DND-41 (cell line): ENCODE measurements at regions not wholly inside any gene's neighbourhood (a gene's known extent, or its start where the extent isn't known, plus 50 kb on each side); places are given as distances from the start of the nearest gene placed in this dataset.

Source experiments
- ATAC-seq: fragments of 200-7000 bp; cut with Tn5 transposase; 3 replicates; pipeline ENCODE4 v1.9.1; 2021; ENCODE audit warnings: low read depth; ENCODE audit not compliant: insufficient read depth
- DNase-seq: peaks from one replicate; pipeline ENCODE4 v3.0.0-alpha.2; 2020
- H2AFZ ChIP-seq: 2 replicates; pipeline ENCODE4 v1.6.0; 2012; ENCODE audit warnings: low read depth, low read length
- H3K27ac ChIP-seq: 2 replicates; pipeline ENCODE4 v1.5.1; 2012; ENCODE audit warnings: low read length, inconsistent platforms
- H3K27me3 ChIP-seq: fragments of 200-600 bp; sonication (generic); 2 replicates; pipeline ENCODE4 v1.6.0; 2012; ENCODE audit warnings: low read length, mild to moderate bottlenecking, inconsistent platforms; ENCODE audit not compliant: insufficient read depth, poor library complexity
- H3K36me3 ChIP-seq: 2 replicates; pipeline ENCODE4 v1.5.1; 2012; ENCODE audit warnings: low read length, inconsistent platforms; ENCODE audit not compliant: insufficient read depth
- H3K4me1 ChIP-seq: 2 replicates; pipeline ENCODE4 v1.5.1; 2012; ENCODE audit warnings: mild to moderate bottlenecking, low read length; ENCODE audit not compliant: insufficient read depth
- H3K4me2 ChIP-seq: 2 replicates; pipeline ENCODE4 v1.6.0; 2012; ENCODE audit warnings: mild to moderate bottlenecking, moderate library complexity, low read length, inconsistent platforms; ENCODE audit not compliant: insufficient read depth
- H3K4me3 ChIP-seq, 2 experiments: fragments of 200-600 bp in 1 of 2; shearing (Covaris generic) in 1 of 2; 2 replicates each; pipeline ENCODE4 v1.5.1; 2012 to 2016; ENCODE audit warnings: inconsistent platforms in 2 of 2, low read length in 2 of 2, mild to moderate bottlenecking in 2 of 2, low read depth in 1 of 2, moderate library complexity in 1 of 2
- H3K79me2 ChIP-seq: 2 replicates; pipeline ENCODE4 v1.6.0; 2012; ENCODE audit warnings: low read length, inconsistent platforms; ENCODE audit not compliant: insufficient read depth
- H3K9ac ChIP-seq: 2 replicates; pipeline ENCODE4 v1.6.0; 2012; ENCODE audit warnings: low read depth, mild to moderate bottlenecking, inconsistent platforms, low read length, moderate library complexity
- H3K9me3 ChIP-seq: 2 replicates; pipeline ENCODE4 v1.5.1; 2012; ENCODE audit warnings: low read length, moderate library complexity, mild to moderate bottlenecking, inconsistent platforms; ENCODE audit not compliant: insufficient read depth, severe bottlenecking
- H4K20me1 ChIP-seq: 2 replicates; pipeline ENCODE4 v1.6.0; 2012; ENCODE audit warnings: low read length; ENCODE audit not compliant: insufficient read depth
- CTCF ChIP-seq: IDR thresholded peaks from 2 replicates; pipeline ENCODE4 v1.5.1; 2012; ENCODE audit warnings: borderline replicate concordance, low read length, moderate library complexity, mild to moderate bottlenecking; ENCODE audit not compliant: poor library complexity, severe bottlenecking; ENCODE audit errors: extremely low read depth
- EZH2 ChIP-seq: IDR thresholded peaks from 3 replicates; pipeline ENCODE4 v1.6.1; 2012; ENCODE audit warnings: borderline replicate concordance, low read depth, mild to moderate bottlenecking, moderate library complexity, low read length, inconsistent platforms; ENCODE audit not compliant: severe bottlenecking

- H3K4me3 ChIP-seq: no peak overlapping the region
- H3K79me2 ChIP-seq: no peaks in the 10 kb centered on the region
- no peaks in the 10 kb centered on the region for H3K27me3 ChIP-seq
- H3K4me2 ChIP-seq: no peak overlapping the region
- H3K4me1 ChIP-seq: no peaks in the 10 kb centered on the region
- no peak for TF ChIP-seq CTCF
- TF ChIP-seq EZH2: no peak
- no peak overlapping the region for H2AFZ ChIP-seq
- H4K20me1 ChIP-seq: no peaks in the 10 kb centered on the region
- DNase-seq (no peak), ATAC-seq (0 out of 3 replicates have a peak, but pooled peaks have one; percentile 39)
- no peak overlapping the region for H3K27ac ChIP-seq
- H3K36me3 ChIP-seq: no peaks in the 10 kb centered on the region
- H3K9me3 ChIP-seq: no peaks in the 10 kb centered on the region
- no peak overlapping the region for H3K9ac ChIP-seq
Measured at GRCh38 chr3:180408654-180409053, 193.3 kb upstream of the TTC14 start.

- Histone ChIP-seq H3K4me3 (no peak overlapping the region), H3K79me2 (no peaks in the 10 kb centered on the region), H3K27ac (no peak overlapping the region), H3K9ac (no peak overlapping the region), H2AFZ (no peak overlapping the region), H4K20me1 (no peaks in the 10 kb centered on the region), H3K4me2 (no peak overlapping the region), H3K9me3 (no peaks in the 10 kb centered on the region), H3K36me3 (no peaks in the 10 kb centered on the region), H3K27me3 (no peaks in the 10 kb centered on the region), H3K4me1 (no peaks in the 10 kb centered on the region)
- ATAC-seq: no peak
- TF ChIP-seq CTCF (no peak), EZH2 (no peak)
- DNase-seq: no peak
Measured at GRCh38 chr3:180409170-180409569, 192.8 kb upstream of the TTC14 start.

- Histone ChIP-seq H3K36me3 (no peaks in the 10 kb centered on the region), H3K4me2 (no peak overlapping the region), H3K79me2 (no peaks in the 10 kb centered on the region), H3K9ac (no peak overlapping the region), H4K20me1 (no peaks in the 10 kb centered on the region), H3K27ac (no peak overlapping the region), H3K27me3 (no peaks in the 10 kb centered on the region), H3K9me3 (no peaks in the 10 kb centered on the region), H3K4me3 (no peak overlapping the region), H3K4me1 (no peaks in the 10 kb centered on the region), H2AFZ (0 out of 2 replicates have a peak overlapping the region, but pooled peaks have one; percentile 16)
- ATAC-seq (no peak), DNase-seq (no peak)
- TF ChIP-seq EZH2 (no peak), CTCF (no peak)
Measured at GRCh38 chr3:180409883-180410282, 192.1 kb upstream of the TTC14 start.

- no peak for DNase-seq
Measured at GRCh38 chr3:180414157-180414556, 187.8 kb upstream of the TTC14 start.

More at GRCh38 chr3:180414157-180414556, 187.8 kb upstream of the TTC14 start:
- no peak overlapping the region for H3K27ac ChIP-seq
- H2AFZ ChIP-seq: no peak overlapping the region
- ATAC-seq: no peak
- H4K20me1 ChIP-seq: no peaks in the 10 kb centered on the region
- H3K27me3 ChIP-seq: no peaks in the 10 kb centered on the region
- no peak overlapping the region for H3K4me2 ChIP-seq
- no peaks in the 10 kb centered on the region for H3K4me1 ChIP-seq
- no peaks in the 10 kb centered on the region for H3K9me3 ChIP-seq
- no peaks in the 10 kb centered on the region for H3K36me3 ChIP-seq
- no peak overlapping the region for H3K9ac ChIP-seq
- H3K4me3 ChIP-seq: no peak overlapping the region
- H3K79me2 ChIP-seq: no peaks in the 10 kb centered on the region
- TF ChIP-seq EZH2: no peak
- no peak for TF ChIP-seq CTCF
